ENCODE measurements at regions not wholly inside any gene's neighbourhood (a gene's known extent, or its start where the extent isn't known, plus 50 kb on each side); places are given as distances from the start of the nearest gene placed in this dataset.

GRCh38 chr5:152953788-152954483, 536.5 kb upstream of the GRIA1 start:
- 54 to 67% methylated on average over 8 of the region's 8 CpGs for WGBS, 2 donors

GRCh38 chr5:152956943-152957613, 533.4 kb upstream of the GRIA1 start:
- FAIRE-seq = peak; percentile 90
- ATAC-seq = no peak
- H3K36me3 ChIP-seq = no peaks in the 10 kb centered on the region
- no peaks in the 10 kb centered on the region for H3K4me1 ChIP-seq
- H3K27me3 ChIP-seq = peaks cover 0 to 11% (median 0%) of the 10 kb centered on the region in 4 donors
- no peaks in the 10 kb centered on the region for H3K9me3 ChIP-seq
- no peak overlapping the region for H3K27ac ChIP-seq
- 50 to 51% methylated on average over 2 of the region's 2 CpGs for WGBS, 2 donors
- intact Hi-C loops (cut with DNase I) = no loop called here
- no peak for TF ChIP-seq CTCF (IDR thresholded peaks at IDR 0.05)
- DNase-seq = no peak
- no peak overlapping the region for H3K4me3 ChIP-seq

More at GRCh38 chr5:152953788-152954483, 536.5 kb upstream of the GRIA1 start:
- no peak overlapping the region for H3K4me3 ChIP-seq
- DNase-seq (no peak), FAIRE-seq (no peak), ATAC-seq (no peak)
- no peak for TF ChIP-seq CTCF (IDR thresholded peaks at IDR 0.05)
- no peaks in the 10 kb centered on the region for H3K9me3 ChIP-seq
- H3K27me3 ChIP-seq = peaks cover 0 to 15% (median 0%) of the 10 kb centered on the region in 4 donors
- intact Hi-C loops (cut with DNase I) = no loop called here
- no peaks in the 10 kb centered on the region for H3K4me1 ChIP-seq
- H3K27ac ChIP-seq = no peak overlapping the region
- H3K36me3 ChIP-seq = no peaks in the 10 kb centered on the region

GRCh38 chr5:152978141-152978835, 512.2 kb upstream of the GRIA1 start:
- no peak for TF ChIP-seq CTCF (IDR thresholded peaks at IDR 0.05)
- ATAC-seq (no peak), DNase-seq (no peak), FAIRE-seq (no peak)
- Histone ChIP-seq H3K27me3 (peaks cover 0 to 6% (median 0%) of the 10 kb centered on the region in 4 donors), H3K9me3 (no peaks in the 10 kb centered on the region), H3K4me3 (no peak overlapping the region), H3K4me1 (no peaks in the 10 kb centered on the region), H3K36me3 (no peaks in the 10 kb centered on the region), H3K27ac (no peak overlapping the region)
- WGBS, 2 donors = 56% methylated on average over 1 of the region's 1 CpG
- intact Hi-C loops (cut with DNase I) = no loop called here

- Histone ChIP-seq H3K27ac (no peak overlapping the region), H3K27me3 (peaks cover 0 to 18% (median 2%) of the 10 kb centered on the region in 4 donors), H3K4me3 (no peak overlapping the region), H3K36me3 (no peaks in the 10 kb centered on the region), H3K4me1 (peaks cover 0 to 7% (median 0%) of the 10 kb centered on the region in 3 donors), H3K9me3 (no peaks in the 10 kb centered on the region)
- WGBS, 2 donors = 10 to 19% methylated on average over 1 of the region's 1 CpG
- FAIRE-seq (no peak), ATAC-seq (peak; percentile 73 to 94 (median 86)), DNase-seq (peak in 2 of 6 donors; percentile 10 to 13)
- no peak for TF ChIP-seq CTCF (IDR thresholded peaks at IDR 0.05)
- intact Hi-C loops (cut with DNase I) = no loop called here
These were observed 503.3 kb upstream of the GRIA1 start for GRCh38 chr5:152987131-152987530.

All from pancreas (tissue), 10 donors.